ENCODE measurements at regions not wholly inside any gene's neighbourhood (a gene's known extent, or its start where the extent isn't known, plus 50 kb on each side); places are given as distances from the start of the nearest gene placed in this dataset.

DNA sequence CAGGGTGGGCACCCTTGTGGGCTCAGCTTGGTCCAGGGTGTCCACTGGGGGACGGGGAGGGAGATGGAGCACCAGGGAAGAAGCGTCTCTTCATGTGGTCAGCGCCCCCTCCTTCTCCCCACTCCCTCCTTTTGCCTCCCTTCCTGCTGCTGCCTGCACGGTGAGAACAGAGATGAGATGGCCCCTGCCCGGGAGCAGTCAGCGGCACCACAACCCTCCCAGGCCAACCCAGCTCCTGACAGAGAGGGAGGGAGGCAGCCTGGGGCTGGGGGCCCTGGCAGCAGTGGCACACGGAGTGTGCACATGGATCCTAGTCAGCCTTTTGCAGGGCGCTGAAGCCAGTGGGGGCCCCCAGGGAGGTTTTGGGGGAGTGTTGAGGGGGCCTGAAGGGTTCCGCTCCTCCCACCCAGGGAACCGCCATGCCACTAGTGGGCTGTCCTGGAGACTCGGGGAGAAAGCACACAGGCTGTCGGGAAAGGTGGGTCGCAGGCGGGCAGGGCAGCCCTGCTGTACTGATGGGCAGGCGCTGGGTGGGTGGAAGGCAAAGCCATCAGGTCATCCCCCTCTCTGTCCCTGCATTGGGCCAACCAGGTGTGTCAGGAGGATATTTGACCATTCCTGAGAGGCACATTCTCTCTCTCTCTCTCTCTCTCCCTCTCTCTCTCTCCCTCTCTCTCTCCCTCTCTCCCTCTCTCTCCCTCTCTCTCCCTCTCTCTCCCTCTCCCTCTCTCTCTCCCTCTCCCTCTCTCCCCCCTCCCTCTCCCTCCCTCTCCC lies 94.3 kb upstream of the BHLHE23 start:
- TF ChIP-seq, protein P1, sequence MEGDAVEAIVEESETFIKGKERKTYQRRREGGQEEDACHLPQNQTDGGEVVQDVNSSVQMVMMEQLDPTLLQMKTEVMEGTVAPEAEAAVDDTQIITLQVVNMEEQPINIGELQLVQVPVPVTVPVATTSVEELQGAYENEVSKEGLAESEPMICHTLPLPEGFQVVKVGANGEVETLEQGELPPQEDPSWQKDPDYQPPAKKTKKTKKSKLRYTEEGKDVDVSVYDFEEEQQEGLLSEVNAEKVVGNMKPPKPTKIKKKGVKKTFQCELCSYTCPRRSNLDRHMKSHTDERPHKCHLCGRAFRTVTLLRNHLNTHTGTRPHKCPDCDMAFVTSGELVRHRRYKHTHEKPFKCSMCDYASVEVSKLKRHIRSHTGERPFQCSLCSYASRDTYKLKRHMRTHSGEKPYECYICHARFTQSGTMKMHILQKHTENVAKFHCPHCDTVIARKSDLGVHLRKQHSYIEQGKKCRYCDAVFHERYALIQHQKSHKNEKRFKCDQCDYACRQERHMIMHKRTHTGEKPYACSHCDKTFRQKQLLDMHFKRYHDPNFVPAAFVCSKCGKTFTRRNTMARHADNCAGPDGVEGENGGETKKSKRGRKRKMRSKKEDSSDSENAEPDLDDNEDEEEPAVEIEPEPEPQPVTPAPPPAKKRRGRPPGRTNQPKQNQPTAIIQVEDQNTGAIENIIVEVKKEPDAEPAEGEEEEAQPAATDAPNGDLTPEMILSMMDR (conservative IDR thresholded peaks at IDR 0.05; ENCODE audit: low read depth, low read length), result no peak
- TF ChIP-seq EZH2 (IDR thresholded peaks at IDR 0.05; ENCODE audit: borderline replicate concordance, low read depth, low read length, poor library complexity, severe bottlenecking), result no peak

Data from A673 (cell line).